ENCODE measurements at regions not wholly inside any gene's neighbourhood (a gene's known extent, or its start where the extent isn't known, plus 50 kb on each side); places are given as distances from the start of the nearest gene placed in this dataset.

DNA sequence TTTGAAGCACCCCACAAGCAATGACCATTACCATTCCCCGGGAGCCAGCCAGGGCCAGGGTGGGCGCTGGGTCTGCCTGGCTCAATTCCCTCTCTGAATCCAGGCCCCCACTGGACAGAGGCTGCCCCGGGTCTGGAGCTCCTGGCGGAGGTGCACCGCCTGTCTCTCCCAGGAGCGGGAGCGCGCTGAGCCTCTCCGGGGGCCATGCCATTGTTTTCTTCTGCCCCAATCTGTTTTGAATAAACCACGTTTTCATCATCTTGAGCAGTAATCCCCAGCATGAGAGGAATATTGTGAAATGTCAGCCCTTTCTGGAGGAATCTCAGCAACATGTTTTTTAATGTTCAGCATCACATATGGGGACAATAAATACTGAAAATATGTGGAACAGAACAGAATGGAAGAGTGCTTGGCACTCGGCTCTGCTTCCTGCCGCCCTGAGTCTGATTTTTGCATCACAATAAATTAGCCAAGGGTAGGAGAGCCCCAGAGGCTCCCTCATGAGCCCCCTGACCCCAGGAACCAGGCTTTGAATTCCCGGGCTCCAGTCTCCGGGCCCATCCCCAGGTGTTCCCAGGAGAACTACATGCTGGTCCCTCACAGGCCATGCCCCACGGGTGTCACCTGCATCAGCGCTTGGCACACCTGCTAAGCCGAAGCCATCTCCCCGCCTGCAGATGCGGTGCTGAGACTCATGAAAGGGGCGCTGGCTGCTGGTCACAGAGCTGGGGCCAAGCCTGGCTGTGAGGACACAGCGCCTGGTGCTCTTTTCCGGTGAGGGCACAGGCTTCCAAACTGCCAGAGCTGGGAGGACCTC is 88.8 kb downstream of the INHBB start:
- TF ChIP-seq, protein P1, sequence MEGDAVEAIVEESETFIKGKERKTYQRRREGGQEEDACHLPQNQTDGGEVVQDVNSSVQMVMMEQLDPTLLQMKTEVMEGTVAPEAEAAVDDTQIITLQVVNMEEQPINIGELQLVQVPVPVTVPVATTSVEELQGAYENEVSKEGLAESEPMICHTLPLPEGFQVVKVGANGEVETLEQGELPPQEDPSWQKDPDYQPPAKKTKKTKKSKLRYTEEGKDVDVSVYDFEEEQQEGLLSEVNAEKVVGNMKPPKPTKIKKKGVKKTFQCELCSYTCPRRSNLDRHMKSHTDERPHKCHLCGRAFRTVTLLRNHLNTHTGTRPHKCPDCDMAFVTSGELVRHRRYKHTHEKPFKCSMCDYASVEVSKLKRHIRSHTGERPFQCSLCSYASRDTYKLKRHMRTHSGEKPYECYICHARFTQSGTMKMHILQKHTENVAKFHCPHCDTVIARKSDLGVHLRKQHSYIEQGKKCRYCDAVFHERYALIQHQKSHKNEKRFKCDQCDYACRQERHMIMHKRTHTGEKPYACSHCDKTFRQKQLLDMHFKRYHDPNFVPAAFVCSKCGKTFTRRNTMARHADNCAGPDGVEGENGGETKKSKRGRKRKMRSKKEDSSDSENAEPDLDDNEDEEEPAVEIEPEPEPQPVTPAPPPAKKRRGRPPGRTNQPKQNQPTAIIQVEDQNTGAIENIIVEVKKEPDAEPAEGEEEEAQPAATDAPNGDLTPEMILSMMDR (IDR thresholded peaks at IDR 0.05), result no peak
- TF ChIP-seq POLR2A (IDR thresholded peaks at IDR 0.05), result no peak

Data from heart left ventricle (tissue), 13 donors.